ENCODE measurements at regions not wholly inside any gene's neighbourhood (a gene's known extent, or its start where the extent isn't known, plus 50 kb on each side); places are given as distances from the start of the nearest gene placed in this dataset.

GRCh38 chr1:30533141-30533540 lies 190.2 kb downstream of the MATN1 start:
- H3K27me3 ChIP-seq (replicated peaks in 1 of 2; ENCODE audit: control insufficient read depth in 2 of 2, insufficient read depth in 2 of 2, low read length in 1 of 2) = peaks cover 0 to 4% of the 10 kb centered on the region in 2 experiments; a peak in 2 of 4 replicates
- DNase-seq (ENCODE audit: low read depth, low spot score) (no peak), FAIRE-seq (no peak), ATAC-seq (no peak)
- no peaks in the 10 kb centered on the region for H3K36me3 ChIP-seq (ENCODE audit: control insufficient read depth in 2 of 2, insufficient read depth in 2 of 2, low read length in 1 of 2)
- H3K27ac ChIP-seq (ENCODE audit: control insufficient read depth, insufficient read depth) = no peak overlapping the region
- ChIA-PET RAD21 (ENCODE audit: unreplicated experiment) (no interaction called here), CTCF (no interaction called here), SMC1A (ENCODE audit: uncharacterized antibody, unreplicated experiment) (interaction anchor here (0.6 to 1.0 kb wide), 2 partner anchors 11 to 1202 kb away, joined by 3 to 5 read pairs; no protein-coding TSS in a partner anchor), POLR2A (no interaction called here)
- no peaks in the 10 kb centered on the region for H3K79me2 ChIP-seq (ENCODE audit: control insufficient read depth, insufficient read depth, low read length)
- no peaks in the 10 kb centered on the region for H3K4me1 ChIP-seq (ENCODE audit: control insufficient read depth, insufficient read depth, low read length)
- H3K9me3 ChIP-seq (replicated peaks; ENCODE audit: control insufficient read depth, insufficient read depth, low read length) = no peaks in the 10 kb centered on the region
- H3K4me3 ChIP-seq = no peak overlapping the region
- no peak overlapping the region for H3K9ac ChIP-seq (ENCODE audit: control insufficient read depth, insufficient read depth, low read length)
- no peak overlapping the region for H3K4me2 ChIP-seq (ENCODE audit: control insufficient read depth, insufficient read depth)
- no peak for TF ChIP-seq RELB (IDR thresholded peaks at IDR 0.05; ENCODE audit: low read depth)
- no peak for TF ChIP-seq SMAD5 (IDR thresholded peaks at IDR 0.05; ENCODE audit: low read depth)
- no peak for TF ChIP-seq EGR1 (IDR thresholded peaks at IDR 0.05; ENCODE audit: borderline replicate concordance in 1 of 2, low read depth in 2 of 2, low read length in 2 of 2)
- no peak for TF ChIP-seq NFYB (IDR thresholded peaks at IDR 0.05; ENCODE audit: insufficient read depth, low read depth, low read length)
- no peak for TF ChIP-seq RAD51 (IDR thresholded peaks at IDR 0.05)
- TF ChIP-seq GABPA (IDR thresholded peaks at IDR 0.05; ENCODE audit: low read depth) = no peak
- TF ChIP-seq STAT3 (IDR thresholded peaks at IDR 0.05; ENCODE audit: low read depth, low read length) = no peak
- no peak for TF ChIP-seq ATF3 (IDR thresholded peaks at IDR 0.05; ENCODE audit: borderline replicate concordance, extremely low read depth, low read depth, low read length)
- no peak for TF ChIP-seq KLF5 (IDR thresholded peaks at IDR 0.05; ENCODE audit: partially characterized antibody)
- TF ChIP-seq RB1 (IDR thresholded peaks at IDR 0.05; ENCODE audit: borderline replicate concordance) = no peak
- TF ChIP-seq SREBF2 (IDR thresholded peaks at IDR 0.05; ENCODE audit: low read length) = no peak
- no peak overlapping the region for H2AFZ ChIP-seq (ENCODE audit: control insufficient read depth, low read depth, low read length)
- intact Hi-C loops (cut with micrococcal nuclease; ENCODE audit: unreplicated experiment) (no loop called here), in situ Hi-C loops (cut with MboI) (no loop called here)
- no TSS peak for BruUV-seq (replicated peaks)
- H4K20me1 ChIP-seq (ENCODE audit: control insufficient read depth, insufficient read depth) = no peaks in the 10 kb centered on the region
- 0% methylated on average over 3 of the region's 3 CpGs for WGBS (ENCODE audit: insufficient coverage, insufficient replicate concordance, low lambda C conversion rate, missing lambda C conversion rate)
